OCI-M1 (cell line): ENCODE measurements at regions not wholly inside any gene's neighbourhood (a gene's known extent, or its start where the extent isn't known, plus 50 kb on each side); places are given as distances from the start of the nearest gene placed in this dataset.
"Not testable (repeated sequence)": the region's sequence is repeated elsewhere in the genome, so short reads cannot be mapped to it uniquely, and the experiment has no call there.

Experiments used
- DNase-seq: peaks from one replicate; lab custom pipeline; 2025; lab: John Stamatoyannopoulos, UW

GRCh38 chr7:156036153-156036552 lies 223.9 kb upstream of the SHH start:
- DNase-seq, result no peak

GRCh38 chr7:156035387-156035786 lies 223.1 kb upstream of the SHH start:
- DNase-seq, result not testable (repeated sequence)

DNA sequence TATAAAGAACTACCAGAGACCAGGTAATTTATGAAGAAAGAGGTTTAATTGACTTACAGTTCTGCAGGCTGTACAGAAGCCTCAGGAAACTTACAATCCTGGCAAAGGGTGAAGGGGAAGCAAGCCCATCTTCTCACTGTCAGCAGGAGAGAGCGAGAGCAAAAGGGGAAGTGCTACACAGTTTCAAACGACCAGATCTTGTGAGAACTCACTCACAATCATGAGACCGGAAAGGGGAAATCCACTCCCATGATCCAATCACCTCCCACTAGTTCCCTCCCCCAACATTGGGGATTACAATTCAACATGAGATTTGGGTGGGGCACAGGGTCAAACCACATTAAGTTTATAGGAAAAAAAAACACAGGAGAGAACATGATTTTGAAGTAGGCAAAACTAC lies 222.1 kb upstream of the SHH start:
- peak; percentile 66 for DNase-seq

DNA sequence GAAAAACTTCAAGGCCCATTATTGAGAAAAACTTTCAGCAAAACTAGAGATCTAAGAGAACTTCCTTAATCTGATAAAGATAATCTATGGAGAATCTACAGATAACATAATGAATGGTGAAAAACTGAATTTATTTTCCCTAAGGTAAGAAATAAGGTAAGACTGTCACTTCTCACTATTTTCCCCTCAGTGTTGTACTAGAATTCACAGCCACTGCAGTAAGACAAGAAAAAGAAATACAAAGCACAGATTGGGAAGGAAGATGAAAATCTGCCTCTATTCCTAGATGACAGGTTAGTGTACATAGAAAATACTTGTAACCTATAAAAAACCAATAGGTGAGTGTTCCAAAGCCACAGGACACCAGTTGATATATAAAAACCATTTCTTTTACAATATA lies 220.7 kb upstream of the SHH start:
- no peak for DNase-seq

DNA sequence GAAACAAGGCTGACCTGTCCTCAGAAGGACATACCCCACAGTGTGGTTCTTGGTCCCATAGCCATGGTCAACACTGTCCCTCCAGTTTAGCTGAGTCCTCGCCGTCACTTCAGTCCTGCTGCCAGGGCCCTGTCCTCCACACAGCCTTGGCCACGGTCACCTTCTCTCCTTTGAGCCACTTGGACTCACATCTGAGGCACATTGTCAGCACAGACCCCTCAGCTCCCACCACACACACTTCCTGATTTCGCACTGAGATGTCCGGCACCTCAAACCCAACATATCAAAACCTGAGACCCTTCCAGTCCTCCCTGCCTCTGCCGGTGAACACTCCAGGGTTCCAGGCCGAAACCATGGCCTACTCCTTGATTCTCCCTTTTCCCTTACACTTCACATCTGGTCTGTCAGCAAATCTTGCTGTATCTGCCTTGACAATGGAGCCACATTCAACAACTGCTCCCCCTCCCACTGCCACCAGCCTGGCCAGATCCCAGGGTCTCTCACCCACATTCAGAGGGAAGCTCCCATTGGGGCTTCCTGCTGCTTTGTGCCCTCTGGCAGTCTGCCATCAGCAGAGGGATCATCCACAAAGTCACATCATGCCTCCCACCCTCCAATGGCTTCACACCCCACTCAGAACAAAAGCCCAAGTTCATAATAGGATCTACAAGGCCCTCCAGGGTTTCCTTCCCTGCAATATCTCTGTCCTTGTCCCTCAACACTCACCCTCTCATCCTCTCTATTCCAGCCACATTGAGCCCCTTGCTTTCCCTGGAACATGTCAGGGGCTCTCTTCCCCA lies 219.6 kb upstream of the SHH start:
- DNase-seq, result no peak

GRCh38 chr7:156029460-156030007 lies 217.3 kb upstream of the SHH start:
- no peak for DNase-seq

DNA sequence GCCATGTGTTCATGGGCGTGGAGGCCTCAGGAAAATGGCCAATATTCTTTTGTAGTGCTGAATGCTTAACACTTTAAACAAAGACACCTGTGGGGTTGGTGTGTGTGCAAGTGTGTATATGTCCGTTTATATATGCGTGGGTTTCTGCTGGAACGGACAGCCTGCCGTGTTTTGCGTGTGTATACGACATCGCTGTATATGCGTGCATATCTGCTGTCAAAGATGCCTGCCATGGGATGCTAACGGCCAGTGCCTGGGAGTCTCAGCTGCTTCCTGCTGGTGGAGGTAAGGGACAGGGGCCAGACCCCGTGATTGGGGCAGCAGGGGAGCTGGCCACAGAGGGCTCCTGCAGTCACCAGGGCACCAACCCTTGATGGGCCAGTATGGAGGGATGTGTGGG lies 216.3 kb upstream of the SHH start:
- no peak for DNase-seq

DNA sequence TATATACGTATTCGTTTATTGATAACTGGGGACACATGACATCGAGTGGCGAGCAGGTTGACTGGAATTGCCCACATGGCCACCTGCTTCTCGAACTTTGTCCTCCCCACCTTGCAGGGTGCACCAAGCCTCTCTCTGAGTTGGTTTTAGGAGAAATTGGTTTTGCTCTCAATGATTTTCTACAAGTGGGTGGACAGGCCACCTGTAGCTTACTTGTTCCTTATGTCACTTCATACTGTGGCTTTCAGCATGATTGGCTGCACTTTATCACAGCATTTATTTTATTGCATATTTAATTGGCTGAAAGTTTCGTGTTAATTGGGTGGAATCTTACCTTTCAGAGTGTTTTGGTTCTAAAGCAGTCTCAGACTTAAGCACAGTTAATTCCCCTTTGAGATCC lies 215.6 kb upstream of the SHH start:
- DNase-seq, result no peak

GRCh38 chr7:156026603-156027002 lies 214.3 kb upstream of the SHH start:
- no peak for DNase-seq

DNA sequence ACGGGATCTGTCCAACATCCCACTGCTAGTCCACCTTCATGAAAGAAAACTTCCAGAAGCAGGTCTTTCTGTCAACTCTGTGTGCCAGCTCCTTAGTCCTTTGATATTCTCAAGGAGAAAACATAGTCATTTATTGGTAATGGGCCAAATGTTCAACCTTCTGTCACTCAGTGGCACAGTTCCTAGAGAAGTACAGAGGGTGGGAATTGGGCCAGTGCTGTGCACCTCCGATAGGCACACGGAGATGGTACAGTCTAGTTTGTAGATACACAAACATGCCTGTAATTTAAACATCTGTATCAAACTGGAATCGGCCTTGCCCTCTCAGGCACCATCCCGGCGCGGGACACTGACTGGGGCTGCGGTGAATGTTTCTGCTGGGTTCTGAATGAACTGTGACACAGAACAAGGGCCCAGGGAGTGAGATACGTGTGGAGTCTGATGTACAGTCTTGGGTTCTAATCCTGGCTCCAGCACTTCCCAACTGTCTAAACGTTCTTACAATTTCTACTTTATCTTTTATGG lies 213.9 kb upstream of the SHH start:
- DNase-seq, result no peak

DNA sequence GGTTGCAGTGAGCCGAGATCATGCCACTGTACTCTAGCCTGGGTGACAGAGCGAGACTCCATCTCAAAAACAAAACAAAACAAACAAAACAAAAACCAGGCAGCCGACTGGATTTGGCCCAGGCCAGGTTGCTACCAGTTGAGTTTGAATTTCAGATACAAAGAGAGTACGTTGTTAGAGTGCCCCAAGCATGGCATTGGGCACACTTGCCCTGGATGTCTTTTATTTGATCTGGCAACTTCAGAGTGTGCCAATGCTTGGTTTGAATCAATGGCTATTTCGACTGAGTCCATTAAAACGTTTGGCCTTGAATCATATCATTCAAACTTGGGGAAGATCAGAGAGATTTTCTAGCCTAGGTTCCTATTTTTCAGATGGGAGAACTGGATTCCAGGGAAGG lies 213.4 kb upstream of the SHH start:
- no peak for DNase-seq

DNA sequence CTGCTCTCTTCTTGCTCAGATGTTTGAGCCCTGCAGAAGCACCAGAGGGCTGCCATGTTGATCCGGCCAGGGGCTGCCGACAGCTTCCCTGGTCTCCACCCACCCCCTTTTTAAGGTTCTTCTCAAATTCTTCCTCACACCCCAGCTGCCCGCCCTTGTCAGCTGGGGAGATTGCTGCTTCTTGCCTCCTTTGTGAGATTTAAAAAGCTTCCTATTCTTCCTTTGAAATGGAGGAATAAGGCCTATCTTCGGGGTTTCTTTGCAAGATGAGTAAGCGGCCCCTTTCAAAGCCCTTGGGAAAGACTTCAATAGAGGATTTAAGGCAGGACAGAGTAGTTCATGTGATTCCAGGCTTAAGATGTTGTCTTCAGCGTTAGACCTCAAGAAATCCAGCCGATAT lies 211.9 kb upstream of the SHH start:
- DNase-seq, result no peak

GRCh38 chr7:156022483-156023459 lies 210.5 kb upstream of the SHH start:
- no peak for DNase-seq

DNA sequence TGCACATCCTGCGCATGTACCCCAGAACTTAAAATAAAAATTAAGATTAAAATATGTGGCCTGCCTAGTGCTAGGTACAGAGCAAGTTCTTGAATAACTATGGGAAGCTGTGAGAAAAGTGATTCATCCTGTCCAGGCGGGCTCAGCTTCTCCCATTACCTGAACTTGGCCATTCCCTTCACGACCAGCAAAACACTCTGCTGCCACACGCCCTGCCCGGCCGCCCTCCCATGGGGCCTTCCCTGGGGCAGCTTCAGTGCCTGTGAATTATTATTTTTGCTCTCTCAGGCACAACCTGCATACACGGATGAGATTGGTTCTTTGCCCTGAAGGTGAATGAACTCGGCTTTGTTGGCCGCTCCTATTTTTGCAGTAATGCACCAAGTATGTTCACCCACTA lies 209.2 kb upstream of the SHH start:
- no peak for DNase-seq

- DNase-seq, result no peak
These were observed 208.3 kb upstream of the SHH start for GRCh38 chr7:156020566-156020965.

DNA sequence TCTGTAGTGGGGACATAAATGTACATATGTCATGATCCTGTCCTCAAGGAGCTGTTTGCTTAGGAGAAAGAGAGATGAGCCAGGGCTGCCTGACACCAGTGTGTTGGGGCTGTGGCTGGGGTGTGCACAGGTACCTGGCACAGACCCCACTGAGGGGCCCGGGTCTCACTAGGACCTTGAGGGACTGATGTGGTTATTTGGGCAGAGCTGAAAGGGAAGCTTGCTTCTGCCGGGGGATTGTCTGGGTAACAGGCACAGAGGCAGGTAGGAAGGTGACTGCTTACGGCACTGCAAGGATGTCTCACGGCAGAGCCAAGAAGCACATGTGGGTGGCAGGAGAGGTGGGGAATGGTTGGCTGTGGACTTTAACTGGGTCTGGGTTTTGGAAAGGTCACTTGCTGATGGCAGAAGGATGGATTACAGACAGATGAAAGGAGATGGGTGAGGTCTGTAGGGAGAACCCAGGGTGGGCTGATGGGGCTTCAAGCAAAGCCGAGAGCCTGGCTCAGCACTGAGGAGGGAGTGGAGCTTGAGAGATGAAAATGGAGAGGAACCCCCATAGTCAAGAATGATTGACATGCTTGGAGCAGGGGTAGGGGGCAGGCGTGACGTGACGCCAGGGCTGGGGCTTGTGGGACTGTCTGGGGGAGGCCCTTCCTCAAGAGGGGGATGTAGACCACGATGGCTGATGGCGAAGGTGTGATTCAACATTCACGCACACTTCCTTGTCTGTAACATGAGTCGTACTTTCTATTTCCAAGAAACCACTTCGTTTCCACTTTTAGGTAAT lies 207.7 kb upstream of the SHH start:
- DNase-seq, result no peak

GRCh38 chr7:156019308-156019707 lies 207.0 kb upstream of the SHH start:
- no peak for DNase-seq

DNA sequence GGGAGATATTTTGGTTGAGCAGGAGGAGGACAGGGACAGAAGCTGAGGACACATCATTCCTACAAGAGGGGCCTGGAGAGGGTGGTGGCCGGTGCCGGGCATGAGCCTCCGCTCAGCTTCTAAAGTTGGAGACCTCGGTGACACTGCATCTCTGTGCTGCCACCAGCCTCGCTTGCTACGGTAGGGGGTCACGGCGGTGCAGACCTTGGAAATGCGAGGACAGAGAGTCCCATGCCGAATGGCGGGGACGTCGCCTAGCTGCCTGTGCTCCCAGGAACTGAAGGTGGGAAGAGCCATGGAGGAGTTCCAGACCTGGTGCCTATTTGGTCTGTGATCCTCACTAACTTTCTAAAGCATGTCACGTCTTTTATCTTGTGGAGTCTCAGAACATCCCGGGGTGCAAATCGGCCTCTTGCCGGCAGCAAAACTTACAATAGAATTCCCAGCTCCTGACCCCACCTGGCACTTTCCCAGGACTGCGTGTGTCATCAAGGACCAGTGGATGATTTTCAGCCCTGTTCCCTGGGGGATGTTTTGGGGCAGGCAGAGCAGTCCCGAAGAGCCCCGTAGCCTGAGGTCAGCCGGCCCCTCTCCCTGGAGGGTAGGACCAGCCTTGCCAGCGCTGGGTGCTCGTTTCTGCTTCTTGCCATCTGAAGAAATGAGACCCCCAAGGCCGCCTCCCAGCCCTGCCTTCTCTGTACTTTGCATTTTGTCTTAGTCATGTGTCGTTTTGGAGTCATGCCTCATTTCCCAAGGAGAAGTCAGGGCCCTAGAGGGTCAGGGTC lies 205.8 kb upstream of the SHH start:
- DNase-seq, result no peak

DNA sequence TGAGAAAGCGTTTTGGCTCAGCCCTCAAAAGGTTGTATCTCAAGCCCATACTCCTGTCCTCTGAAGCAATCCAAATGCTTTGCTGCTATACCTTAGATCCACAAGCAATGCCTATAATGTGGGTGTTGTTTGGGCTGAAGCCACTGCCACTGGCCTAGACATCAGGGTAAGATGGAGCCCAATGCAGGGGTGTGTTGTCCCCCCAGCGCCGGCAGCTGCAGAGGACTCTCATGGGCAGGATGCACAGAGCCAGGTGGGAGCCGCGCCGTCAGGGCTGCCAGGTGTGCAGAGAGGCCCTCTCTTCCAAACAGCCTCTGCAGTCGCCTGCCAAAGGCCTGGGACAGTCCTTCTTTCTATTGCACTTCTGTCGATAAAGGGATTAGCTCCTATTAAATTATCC lies 205.2 kb upstream of the SHH start:
- no peak for DNase-seq

- no peak for DNase-seq
These were observed 203.2 kb upstream of the SHH start for GRCh38 chr7:156015237-156016020.
